ENCODE measurements at regions not wholly inside any gene's neighbourhood (a gene's known extent, or its start where the extent isn't known, plus 50 kb on each side); places are given as distances from the start of the nearest gene placed in this dataset.

GRCh38 chr5:158541536-158542297 lies 558.0 kb downstream of the EBF1 start:
- Histone ChIP-seq H3K9ac (ENCODE audit: low read depth, low read length) (no peak overlapping the region), H3K36me3 (ENCODE audit: insufficient read depth, low read length) (no peaks in the 10 kb centered on the region), H3K4me2 (ENCODE audit: insufficient read depth, low read length) (no peak overlapping the region), H3K27me3 (ENCODE audit: insufficient read depth, low read length, poor library complexity) (no peaks in the 10 kb centered on the region), H3K4me1 (ENCODE audit: insufficient read depth, low read length) (peaks cover 44% of the 10 kb centered on the region), H3K79me2 (ENCODE audit: insufficient read depth, low read length) (no peaks in the 10 kb centered on the region), H4K20me1 (ENCODE audit: insufficient read depth, low read length) (no peaks in the 10 kb centered on the region), H3K4me3 (ENCODE audit: low read depth in 1 of 2, low read length in 2 of 2) (no peak overlapping the region), H2AFZ (ENCODE audit: low read depth, low read length) (peak overlapping the region; percentile 15; the same call in 1 of the 2 replicates), H3K9me3 (ENCODE audit: insufficient read depth, low read length, severe bottlenecking) (no peaks in the 10 kb centered on the region), H3K27ac (ENCODE audit: low read length) (peak overlapping the region; percentile 5; the same call in 1 of the 2 replicates)
- no peak for TF ChIP-seq CTCF (IDR thresholded peaks at IDR 0.05; ENCODE audit: borderline replicate concordance, extremely low read depth, low read length, poor library complexity, severe bottlenecking)
- no peak for TF ChIP-seq EZH2 (IDR thresholded peaks at IDR 0.05; ENCODE audit: borderline replicate concordance, low read depth, low read length, severe bottlenecking)
- ATAC-seq (ENCODE audit: insufficient read depth, low read depth) (no peak), DNase-seq (no peak)

- H3K9me3 ChIP-seq (ENCODE audit: insufficient read depth, low read length, severe bottlenecking): no peaks in the 10 kb centered on the region
- H3K36me3 ChIP-seq (ENCODE audit: insufficient read depth, low read length): no peaks in the 10 kb centered on the region
- no peaks in the 10 kb centered on the region for H4K20me1 ChIP-seq (ENCODE audit: insufficient read depth, low read length)
- peak overlapping the region; percentile 24 for H3K4me2 ChIP-seq (ENCODE audit: insufficient read depth, low read length)
- DNase-seq: peak; percentile 77
- H3K79me2 ChIP-seq (ENCODE audit: insufficient read depth, low read length): no peaks in the 10 kb centered on the region
- H3K9ac ChIP-seq (ENCODE audit: low read depth, low read length): peak overlapping the region; percentile 32; the same call in 1 of the 2 replicates
- ATAC-seq (ENCODE audit: insufficient read depth, low read depth): peak; percentile 98
- peaks cover 29% of the 10 kb centered on the region for H3K4me1 ChIP-seq (ENCODE audit: insufficient read depth, low read length)
- peak overlapping the region; percentile 80 for H3K27ac ChIP-seq (ENCODE audit: low read length)
- no peaks in the 10 kb centered on the region for H3K27me3 ChIP-seq (ENCODE audit: insufficient read depth, low read length, poor library complexity)
- H3K4me3 ChIP-seq (ENCODE audit: low read depth in 1 of 2, low read length in 2 of 2): no peak overlapping the region
- peak overlapping the region; percentile 55; the same call in 1 of the 2 replicates for H2AFZ ChIP-seq (ENCODE audit: low read depth, low read length)
- TF ChIP-seq EZH2 (IDR thresholded peaks at IDR 0.05; ENCODE audit: borderline replicate concordance, low read depth, low read length, severe bottlenecking): no peak
- TF ChIP-seq CTCF (IDR thresholded peaks at IDR 0.05; ENCODE audit: borderline replicate concordance, extremely low read depth, low read length, poor library complexity, severe bottlenecking): no peak
These were observed 561.1 kb downstream of the EBF1 start for GRCh38 chr5:158538506-158539074.

GRCh38 chr5:158537366-158537765 lies 562.4 kb downstream of the EBF1 start:
- DNase-seq: no peak
- H3K4me2 ChIP-seq (ENCODE audit: insufficient read depth, low read length): no peak overlapping the region
- no peaks in the 10 kb centered on the region for H3K9me3 ChIP-seq (ENCODE audit: insufficient read depth, low read length, severe bottlenecking)
- H3K9ac ChIP-seq (ENCODE audit: low read depth, low read length): no peak overlapping the region
- H3K4me3 ChIP-seq (ENCODE audit: low read depth in 1 of 2, low read length in 2 of 2): no peak overlapping the region
- ATAC-seq (ENCODE audit: insufficient read depth, low read depth): no peak
- peak overlapping the region; percentile 80; the same call in 1 of the 2 replicates for H3K27ac ChIP-seq (ENCODE audit: low read length)
- H3K79me2 ChIP-seq (ENCODE audit: insufficient read depth, low read length): no peaks in the 10 kb centered on the region
- peaks cover 29% of the 10 kb centered on the region for H3K4me1 ChIP-seq (ENCODE audit: insufficient read depth, low read length)
- H4K20me1 ChIP-seq (ENCODE audit: insufficient read depth, low read length): no peaks in the 10 kb centered on the region
- TF ChIP-seq EZH2 (IDR thresholded peaks at IDR 0.05; ENCODE audit: borderline replicate concordance, low read depth, low read length, severe bottlenecking) (no peak), CTCF (IDR thresholded peaks at IDR 0.05; ENCODE audit: borderline replicate concordance, extremely low read depth, low read length, poor library complexity, severe bottlenecking) (no peak)
- H3K36me3 ChIP-seq (ENCODE audit: insufficient read depth, low read length): no peaks in the 10 kb centered on the region
- no peaks in the 10 kb centered on the region for H3K27me3 ChIP-seq (ENCODE audit: insufficient read depth, low read length, poor library complexity)
- H2AFZ ChIP-seq (ENCODE audit: low read depth, low read length): no peak overlapping the region
